ENCODE measurements at regions not wholly inside any gene's neighbourhood (a gene's known extent, or its start where the extent isn't known, plus 50 kb on each side); places are given as distances from the start of the nearest gene placed in this dataset.

- no peak for DNase-seq
Observed at GRCh38 chr21:36636439-36636838, 62.5 kb upstream of the SIM2 start.

DNA sequence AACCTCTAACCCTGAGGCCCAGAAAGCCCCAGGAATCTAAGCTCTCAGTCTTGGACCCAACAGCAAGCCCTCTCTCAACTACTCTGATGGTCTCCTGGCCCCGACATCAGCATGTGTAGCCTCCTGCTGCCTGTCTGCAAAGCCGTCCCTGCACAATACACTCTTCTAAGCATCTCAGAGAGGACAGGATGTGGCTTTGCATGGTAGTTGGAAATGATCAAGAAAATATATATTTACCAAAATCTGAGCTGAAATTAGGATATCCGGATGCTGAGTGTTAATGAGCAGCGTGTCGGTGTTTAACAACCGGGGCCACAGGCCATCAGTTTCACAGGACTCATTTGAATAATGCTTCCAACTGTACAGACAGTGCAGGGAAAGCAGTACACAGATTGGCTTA lies 59.1 kb upstream of the SIM2 start:
- DNase-seq, result no peak

DNA sequence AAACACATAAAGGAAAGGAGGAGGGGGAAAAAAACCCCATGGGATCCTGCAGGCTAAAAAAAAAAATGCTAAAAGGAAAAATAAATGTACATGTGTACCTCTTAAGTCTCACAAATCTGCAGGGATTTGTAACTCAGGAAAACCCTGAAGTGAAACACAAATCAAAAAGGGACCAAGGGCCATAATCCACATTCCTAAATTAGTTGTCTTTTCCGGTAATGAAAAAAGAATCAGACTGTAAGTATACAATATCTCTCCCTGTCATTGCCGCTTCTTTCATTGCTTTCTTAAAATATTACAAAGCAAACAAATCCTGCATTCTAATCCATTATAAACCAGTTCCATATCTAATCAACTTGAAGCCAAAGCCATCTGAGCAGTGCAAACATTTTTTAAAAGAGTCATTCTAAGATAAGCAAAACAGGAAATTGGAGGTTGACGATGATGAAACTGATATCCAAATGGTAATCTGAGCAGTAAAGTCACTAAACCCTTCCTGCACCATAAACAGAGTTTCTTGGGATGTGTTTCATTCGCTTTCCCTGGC lies 58.7 kb upstream of the SIM2 start:
- DNase-seq, result no peak

GRCh38 chr21:36640721-36641244 lies 58.1 kb upstream of the SIM2 start:
- no peak for DNase-seq

GRCh38 chr21:36641346-36641745 lies 57.6 kb upstream of the SIM2 start:
- no peak for DNase-seq

DNA sequence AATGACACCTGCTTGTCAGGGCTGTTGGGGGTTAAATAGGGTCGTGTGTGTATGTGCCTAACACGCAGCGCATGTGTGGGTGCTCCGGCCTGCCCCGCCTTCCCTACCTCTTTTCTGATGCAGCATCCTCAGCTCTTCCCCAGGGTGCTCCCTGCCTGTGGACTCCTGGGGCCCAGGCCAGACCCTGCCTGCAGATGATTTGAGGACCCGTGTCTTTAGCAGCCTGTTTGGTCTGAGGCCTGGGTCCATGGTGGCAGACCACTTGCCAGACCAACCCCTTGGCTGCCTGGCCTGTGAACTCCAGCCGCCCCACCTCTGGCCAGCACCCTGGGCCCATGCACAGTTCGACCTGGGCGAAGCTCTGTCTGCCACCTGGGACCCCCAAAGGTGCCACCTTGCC lies 57.0 kb upstream of the SIM2 start:
- DNase-seq, result no peak

GRCh38 chr21:36642777-36643176 lies 56.1 kb upstream of the SIM2 start:
- no peak for DNase-seq

DNA sequence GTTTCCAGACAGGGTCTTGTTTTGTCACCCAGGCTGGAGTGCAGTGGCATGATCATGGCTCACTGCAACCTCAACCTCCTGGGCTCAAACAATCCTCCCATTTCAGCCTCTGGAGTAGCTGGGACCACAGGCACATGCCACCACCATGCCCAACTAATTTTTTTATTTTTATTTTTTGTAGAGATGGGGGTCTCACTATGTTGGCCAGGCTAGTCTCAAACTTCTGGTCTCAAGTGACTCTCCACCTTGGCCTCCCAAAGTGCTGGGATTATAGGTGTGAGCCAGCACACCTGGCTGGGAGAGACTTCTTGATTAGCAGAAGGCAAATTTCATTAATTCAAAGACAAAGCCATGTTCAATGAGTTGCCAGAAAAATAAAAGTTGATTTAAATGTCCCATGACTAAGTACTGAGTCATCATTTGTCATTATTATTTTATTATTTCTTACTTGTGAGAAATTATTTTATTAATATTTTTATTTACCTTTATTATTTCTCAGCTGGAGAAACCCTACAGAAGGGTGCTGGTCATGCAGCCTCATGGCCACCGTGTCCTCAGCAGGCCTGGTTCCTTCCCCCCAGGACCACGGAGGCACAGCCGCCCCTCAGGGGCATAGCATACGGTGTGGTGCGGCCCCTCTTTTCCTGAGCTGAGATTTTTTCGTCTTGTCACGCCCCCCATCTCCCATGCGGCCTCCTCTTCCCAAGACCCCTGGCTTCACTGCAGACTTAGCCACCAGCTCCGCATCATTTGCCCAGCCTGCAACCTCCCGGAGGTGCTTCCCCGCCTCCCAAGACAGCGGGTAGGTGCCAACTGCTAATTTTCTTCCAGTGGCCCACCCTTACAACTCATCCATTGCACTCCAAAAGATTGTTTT lies 55.3 kb upstream of the SIM2 start:
- DNase-seq, result no peak

DNA sequence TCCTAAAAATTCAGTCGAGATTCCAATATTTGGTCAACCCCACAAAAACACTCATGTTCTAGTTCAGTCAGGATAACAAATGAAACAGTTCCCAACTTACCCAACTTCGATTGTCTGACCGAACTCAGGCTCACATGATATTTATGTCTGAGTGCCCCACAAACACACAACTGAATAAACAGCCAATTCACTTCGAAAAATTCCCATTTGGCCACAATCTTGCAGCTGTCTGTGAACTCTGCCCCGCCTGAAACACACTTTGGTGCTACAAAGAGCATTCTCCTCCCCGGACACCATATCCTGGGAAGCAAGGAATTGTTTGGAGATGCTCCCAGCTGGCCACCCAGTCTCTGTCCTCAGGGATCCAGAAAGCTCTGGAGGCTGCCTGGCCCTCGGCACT lies 52.9 kb upstream of the SIM2 start:
- no peak for DNase-seq

- DNase-seq, result no peak
Observed at GRCh38 chr21:36646645-36647044, 52.3 kb upstream of the SIM2 start.

DNA sequence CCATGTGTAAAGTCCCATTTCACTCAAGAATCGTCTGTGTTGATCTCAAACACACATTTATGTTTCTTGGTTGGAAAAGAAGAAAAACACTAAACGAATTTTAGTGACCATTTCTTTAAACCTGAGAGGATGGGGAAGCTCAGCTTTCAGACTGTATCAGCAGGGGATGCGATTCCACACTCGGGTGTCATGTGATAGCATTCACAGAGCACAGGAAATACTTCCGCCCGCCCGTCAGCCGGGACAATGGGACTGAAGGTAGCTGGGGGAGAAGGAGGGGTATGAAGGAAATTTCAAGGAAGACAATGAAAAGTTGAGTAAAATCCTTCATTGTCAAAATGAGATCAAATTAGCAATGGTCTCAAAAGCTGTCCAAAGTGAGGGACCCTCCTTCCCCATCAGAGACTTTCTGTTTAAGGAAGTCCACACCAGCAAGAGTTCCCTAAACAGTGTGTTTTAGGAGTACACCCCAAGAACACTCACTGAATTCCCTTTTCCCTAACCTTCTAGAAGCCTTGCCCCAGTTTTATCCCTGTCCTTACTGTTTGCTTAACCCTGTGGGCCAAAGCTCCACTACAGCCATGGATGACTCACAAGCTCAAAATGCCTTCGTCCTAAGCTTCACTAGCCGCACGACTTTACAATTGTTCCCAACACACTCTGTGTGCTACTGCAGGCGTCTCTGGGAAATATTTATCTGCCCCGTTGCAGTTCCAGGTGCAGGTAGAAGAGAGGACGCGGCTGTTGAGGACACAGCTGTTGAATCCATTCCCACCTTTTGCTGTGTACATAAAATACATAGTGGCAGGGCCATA lies 51.4 kb upstream of the SIM2 start:
- no peak for DNase-seq
